RWPE2 (cell line): ENCODE measurements at regions not wholly inside any gene's neighbourhood (a gene's known extent, or its start where the extent isn't known, plus 50 kb on each side); places are given as distances from the start of the nearest gene placed in this dataset.

Experiments used
- ATAC-seq: fragments of 200-7000 bp; cut with Tn5 transposase; 3 replicates; pipeline ENCODE4 v1.9.1; 2021; ENCODE audit warnings: low read depth
- DNase-seq: peaks from one replicate; pipeline ENCODE4 v3.0.0-alpha.2; 2020; ENCODE audit warnings: low spot score
- H3K27ac ChIP-seq: fragments of 450-650 bp; 2 replicates; pipeline ENCODE4 v1.5.1; 2017; ENCODE audit warnings: mild to moderate bottlenecking; ENCODE audit not compliant: poor library complexity, severe bottlenecking
- H3K27me3 ChIP-seq: fragments of 250-450 bp; sonication (Bioruptor Pico); 2 replicates; pipeline ENCODE4 v1.5.1; 2021; ENCODE audit warnings: mild to moderate bottlenecking, moderate library complexity; ENCODE audit not compliant: insufficient read depth, poor library complexity, severe bottlenecking
- H3K36me3 ChIP-seq: fragments of 250-450 bp; sonication (Bioruptor Pico); 2 replicates; pipeline ENCODE4 v1.5.1; 2020; ENCODE audit warnings: low read depth, mild to moderate bottlenecking, moderate library complexity
- H3K4me1 ChIP-seq: fragments of 250-450 bp; sonication (Bioruptor Pico); 2 replicates; pipeline ENCODE4 v1.5.1; 2021; ENCODE audit warnings: mild to moderate bottlenecking, moderate library complexity; ENCODE audit not compliant: insufficient read depth, poor library complexity, severe bottlenecking
- H3K4me3 ChIP-seq: fragments of 250-450 bp; sonication (Bioruptor Pico); 2 replicates; pipeline ENCODE4 v1.5.1; 2021; ENCODE audit warnings: mild to moderate bottlenecking, moderate library complexity; ENCODE audit not compliant: severe bottlenecking
- H3K9me3 ChIP-seq: fragments of 250-450 bp; sonication (Bioruptor Pico); 2 replicates; pipeline ENCODE4 v1.5.1; 2021; ENCODE audit warnings: mild to moderate bottlenecking, moderate library complexity; ENCODE audit not compliant: severe bottlenecking
- TF ChIP-seq, protein P1 (sequence below): fragments of 450-650 bp; IDR thresholded peaks from one replicate; pipeline ENCODE4 v1.5.1; 2017; ENCODE audit warnings: mild to moderate bottlenecking, moderate library complexity; ENCODE audit not compliant: poor library complexity, severe bottlenecking

GRCh38 chr2:139162456-139162855 lies 382.3 kb upstream of the NXPH2 start:
- H3K4me1 ChIP-seq: no peaks in the 10 kb centered on the region
- TF ChIP-seq, protein P1, sequence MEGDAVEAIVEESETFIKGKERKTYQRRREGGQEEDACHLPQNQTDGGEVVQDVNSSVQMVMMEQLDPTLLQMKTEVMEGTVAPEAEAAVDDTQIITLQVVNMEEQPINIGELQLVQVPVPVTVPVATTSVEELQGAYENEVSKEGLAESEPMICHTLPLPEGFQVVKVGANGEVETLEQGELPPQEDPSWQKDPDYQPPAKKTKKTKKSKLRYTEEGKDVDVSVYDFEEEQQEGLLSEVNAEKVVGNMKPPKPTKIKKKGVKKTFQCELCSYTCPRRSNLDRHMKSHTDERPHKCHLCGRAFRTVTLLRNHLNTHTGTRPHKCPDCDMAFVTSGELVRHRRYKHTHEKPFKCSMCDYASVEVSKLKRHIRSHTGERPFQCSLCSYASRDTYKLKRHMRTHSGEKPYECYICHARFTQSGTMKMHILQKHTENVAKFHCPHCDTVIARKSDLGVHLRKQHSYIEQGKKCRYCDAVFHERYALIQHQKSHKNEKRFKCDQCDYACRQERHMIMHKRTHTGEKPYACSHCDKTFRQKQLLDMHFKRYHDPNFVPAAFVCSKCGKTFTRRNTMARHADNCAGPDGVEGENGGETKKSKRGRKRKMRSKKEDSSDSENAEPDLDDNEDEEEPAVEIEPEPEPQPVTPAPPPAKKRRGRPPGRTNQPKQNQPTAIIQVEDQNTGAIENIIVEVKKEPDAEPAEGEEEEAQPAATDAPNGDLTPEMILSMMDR: no peak
- no peak for ATAC-seq

DNA sequence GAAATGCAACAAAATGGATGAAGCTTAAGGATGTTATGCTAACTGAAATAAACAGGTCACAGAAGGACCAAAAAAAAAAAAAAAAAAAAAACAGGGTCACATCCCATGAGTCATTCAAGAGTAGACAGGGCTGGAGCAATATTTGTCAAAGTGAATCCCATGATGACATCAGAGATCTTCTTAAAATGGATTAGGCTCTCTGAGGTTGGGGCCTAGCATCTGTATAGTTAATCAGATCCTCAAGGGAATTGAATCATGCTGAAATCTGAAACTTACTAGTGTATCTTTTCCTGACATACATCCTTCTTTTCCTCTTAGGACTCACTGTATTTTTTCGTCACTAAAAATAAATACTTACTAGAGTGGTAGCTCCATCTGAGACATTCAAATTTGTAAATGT lies 380.6 kb upstream of the NXPH2 start:
- no peaks in the 10 kb centered on the region for H3K4me1 ChIP-seq
- no peak for ATAC-seq
- no peaks in the 10 kb centered on the region for H3K9me3 ChIP-seq
- TF ChIP-seq, protein P1: no peak
- no peak overlapping the region for H3K4me3 ChIP-seq
- peaks cover 10% of the 10 kb centered on the region for H3K27me3 ChIP-seq
- H3K27ac ChIP-seq: no peak overlapping the region
- H3K36me3 ChIP-seq: no peaks in the 10 kb centered on the region
- DNase-seq: no peak

More at GRCh38 chr2:139162456-139162855, 382.3 kb upstream of the NXPH2 start:
- Histone ChIP-seq H3K4me3 (no peak overlapping the region), H3K27me3 (peaks cover 5% of the 10 kb centered on the region), H3K27ac (no peak overlapping the region), H3K36me3 (no peaks in the 10 kb centered on the region), H3K9me3 (no peaks in the 10 kb centered on the region)
- no peak for DNase-seq

DNA sequence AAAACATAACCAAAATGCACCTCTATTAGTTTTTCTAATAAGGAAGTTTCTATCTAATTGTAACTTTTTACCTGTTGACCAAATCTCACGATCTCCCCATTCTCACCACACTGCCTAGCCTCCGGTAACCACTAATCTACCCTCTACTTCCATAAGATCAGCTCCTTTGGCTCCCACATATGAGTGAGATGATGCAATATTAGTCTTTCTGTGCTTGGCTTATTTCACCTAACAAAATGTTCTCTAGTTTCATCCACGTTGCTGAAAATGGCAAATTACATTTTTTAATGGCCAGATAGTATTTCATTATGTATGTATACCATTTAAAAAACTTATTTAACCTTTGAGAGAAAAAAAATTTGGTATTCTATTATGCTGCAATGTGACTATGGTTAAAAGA lies 379.0 kb upstream of the NXPH2 start:
- TF ChIP-seq, protein P1: no peak
- H3K4me3 ChIP-seq: no peak overlapping the region

DNA sequence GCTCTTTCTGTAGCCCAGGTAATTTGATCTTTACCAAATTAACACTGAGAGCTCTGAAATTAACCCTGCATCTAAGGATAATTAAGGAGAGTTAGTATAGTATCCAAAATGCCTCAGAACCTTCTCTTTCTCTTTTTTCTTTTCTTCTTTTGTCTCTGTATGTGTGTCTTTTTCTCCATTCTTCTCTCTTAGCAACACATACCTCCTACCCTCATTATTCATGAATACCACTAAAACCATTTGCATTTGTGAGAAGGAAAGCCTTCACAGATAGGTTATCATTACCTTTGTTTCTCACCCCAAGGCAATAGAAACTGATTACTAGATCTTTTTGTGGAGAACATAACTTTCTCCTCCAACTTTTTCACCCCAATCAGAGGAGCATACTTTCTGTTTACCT lies 376.5 kb upstream of the NXPH2 start:
- Histone ChIP-seq H3K36me3 (no peaks in the 10 kb centered on the region), H3K4me1 (no peaks in the 10 kb centered on the region), H3K27me3 (peaks cover 19% of the 10 kb centered on the region), H3K4me3 (no peak overlapping the region), H3K27ac (no peak overlapping the region), H3K9me3 (no peaks in the 10 kb centered on the region)
- ATAC-seq (no peak), DNase-seq (no peak)
- TF ChIP-seq, protein P1: no peak

More for the DNA sequence above, 379.0 kb upstream of the NXPH2 start:
- no peak for DNase-seq
- Histone ChIP-seq H3K9me3 (no peaks in the 10 kb centered on the region), H3K4me1 (no peaks in the 10 kb centered on the region), H3K27me3 (peaks cover 17% of the 10 kb centered on the region), H3K36me3 (no peaks in the 10 kb centered on the region), H3K27ac (no peak overlapping the region)
- ATAC-seq: no peak

DNA sequence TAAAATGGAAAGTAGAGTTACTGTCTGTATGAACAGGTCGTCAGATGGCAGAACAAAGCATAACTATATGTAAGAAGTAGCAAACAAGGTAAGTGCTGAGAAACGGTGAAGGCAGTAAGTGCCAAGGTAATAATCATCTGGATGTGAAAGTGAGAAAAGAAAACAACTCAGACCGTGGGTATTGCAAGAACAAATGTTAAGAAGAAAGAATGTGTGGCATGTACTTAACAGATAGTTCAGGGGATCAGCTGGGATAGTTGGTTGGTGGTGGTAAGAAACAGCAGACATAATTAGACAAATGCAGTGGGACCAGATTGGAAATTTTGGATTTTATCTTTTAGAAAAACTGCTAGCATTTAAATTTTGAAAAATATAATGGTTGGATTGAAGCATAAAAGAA lies 375.8 kb upstream of the NXPH2 start:
- Histone ChIP-seq H3K36me3 (no peaks in the 10 kb centered on the region), H3K4me3 (no peak overlapping the region), H3K4me1 (no peaks in the 10 kb centered on the region), H3K9me3 (no peaks in the 10 kb centered on the region), H3K27ac (no peak overlapping the region), H3K27me3 (peaks cover 19% of the 10 kb centered on the region)
- ATAC-seq: no peak
- no peak for DNase-seq
- TF ChIP-seq, protein P1: no peak
